HG03378 (cell line): ENCODE measurements at regions not wholly inside any gene's neighbourhood (a gene's known extent, or its start where the extent isn't known, plus 50 kb on each side); places are given as distances from the start of the nearest gene placed in this dataset.

Experiments
- ATAC-seq: cut with Tn5 transposase; IDR thresholded peaks from one replicate; pipeline ENCODE4 v1.9.1; 2021; ENCODE audit warnings: mild to moderate bottlenecking, moderate library complexity; ENCODE audit not compliant: unreplicated experiment

- ATAC-seq = no peak
These were observed 811.4 kb downstream of the NR2F2 start for GRCh38 chr15:97141871-97142270.

GRCh38 chr15:97143592-97144376, 813.3 kb downstream of the NR2F2 start:
- ATAC-seq = no peak

GRCh38 chr15:97144377-97144711, 813.8 kb downstream of the NR2F2 start:
- no peak for ATAC-seq

- no peak for ATAC-seq
These were observed 813.3 kb upstream of the ARRDC4 start for GRCh38 chr15:97146929-97147870.

DNA sequence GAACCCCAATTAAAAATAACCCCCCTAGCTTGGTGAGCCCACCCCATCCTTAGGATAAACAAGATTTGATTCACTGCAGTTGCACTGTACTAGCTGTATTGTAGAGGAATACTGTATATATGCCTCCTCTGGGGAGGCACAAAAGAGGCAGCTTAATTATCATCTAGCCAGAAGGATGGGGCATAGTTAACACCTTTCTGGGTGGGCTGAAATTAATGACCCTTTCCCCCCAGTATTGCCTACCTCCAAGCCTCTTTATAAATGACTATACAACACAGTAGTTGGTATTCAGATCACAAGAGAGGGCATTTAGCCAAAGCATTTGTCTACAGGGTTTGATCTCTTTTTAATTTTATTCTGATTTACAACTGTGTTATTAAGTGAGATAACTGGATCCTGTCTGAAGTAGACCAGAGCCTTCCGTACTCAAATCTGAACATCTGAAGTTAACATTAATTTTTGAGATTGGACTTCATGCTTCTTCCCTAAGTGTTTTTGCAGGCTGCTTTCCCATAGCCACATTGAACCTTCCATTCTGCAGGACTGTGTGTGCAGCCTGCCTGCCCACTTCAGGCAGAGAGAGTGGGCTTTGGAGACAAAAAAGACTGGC, 807.0 kb upstream of the ARRDC4 start:
- no peak for ATAC-seq

DNA sequence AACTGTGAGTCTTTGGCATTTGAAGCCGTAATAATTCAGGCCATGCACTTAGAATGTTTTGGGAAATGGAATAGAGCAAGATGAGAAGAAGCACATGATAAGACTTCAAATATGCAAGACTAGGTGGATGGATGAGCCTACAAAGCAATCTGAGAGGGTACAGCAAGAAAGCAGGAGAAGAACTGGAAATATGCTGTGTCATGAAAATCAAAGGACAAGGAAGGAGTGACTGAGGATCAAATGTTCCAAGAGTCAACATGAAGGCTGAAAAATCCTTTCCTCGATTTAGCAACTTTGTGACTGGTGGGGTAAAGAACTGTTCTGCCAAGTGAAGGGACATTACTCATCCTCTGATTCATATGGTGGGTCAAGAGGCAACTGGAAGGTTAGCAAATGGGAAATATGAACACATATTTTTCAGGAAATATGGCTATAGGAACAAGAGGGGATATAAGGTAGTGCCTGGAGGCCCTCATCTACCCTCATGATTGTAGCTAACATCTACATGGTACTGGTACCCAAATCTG, 803.7 kb upstream of the ARRDC4 start:
- no peak for ATAC-seq

DNA sequence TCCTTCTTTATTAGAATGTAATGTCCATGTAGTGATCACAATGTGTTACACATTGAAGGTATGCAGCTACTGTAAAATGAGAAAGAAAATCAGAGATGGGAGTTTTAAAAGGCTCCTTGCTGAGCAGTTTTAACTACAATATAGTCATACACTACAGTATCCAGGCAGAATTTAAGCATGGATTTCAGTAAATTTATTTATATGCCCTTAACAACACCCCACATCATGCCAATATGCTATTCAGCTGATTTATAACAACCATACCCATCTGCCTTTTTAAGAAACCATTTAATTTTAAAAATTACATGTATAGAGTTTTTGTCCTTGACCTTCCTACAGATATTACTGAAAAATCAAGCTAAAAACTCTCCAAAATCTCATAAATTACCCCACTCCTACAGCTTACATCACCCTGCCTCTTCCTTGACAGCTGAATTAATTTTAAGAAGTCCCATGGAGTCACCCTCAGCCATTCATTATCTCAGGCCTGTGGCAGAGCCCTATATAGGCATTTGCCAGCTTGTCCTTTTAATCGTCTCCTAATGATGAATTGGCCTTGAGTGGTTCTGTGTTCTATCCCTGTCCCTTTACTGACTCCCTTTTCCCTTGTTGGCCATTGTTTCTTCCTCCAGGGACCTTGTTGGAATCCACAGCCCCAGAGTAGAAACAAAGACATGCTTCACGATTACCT, 797.6 kb upstream of the ARRDC4 start:
- ATAC-seq = no peak

GRCh38 chr15:97165205-97165604, 795.3 kb upstream of the ARRDC4 start:
- no peak for ATAC-seq

DNA sequence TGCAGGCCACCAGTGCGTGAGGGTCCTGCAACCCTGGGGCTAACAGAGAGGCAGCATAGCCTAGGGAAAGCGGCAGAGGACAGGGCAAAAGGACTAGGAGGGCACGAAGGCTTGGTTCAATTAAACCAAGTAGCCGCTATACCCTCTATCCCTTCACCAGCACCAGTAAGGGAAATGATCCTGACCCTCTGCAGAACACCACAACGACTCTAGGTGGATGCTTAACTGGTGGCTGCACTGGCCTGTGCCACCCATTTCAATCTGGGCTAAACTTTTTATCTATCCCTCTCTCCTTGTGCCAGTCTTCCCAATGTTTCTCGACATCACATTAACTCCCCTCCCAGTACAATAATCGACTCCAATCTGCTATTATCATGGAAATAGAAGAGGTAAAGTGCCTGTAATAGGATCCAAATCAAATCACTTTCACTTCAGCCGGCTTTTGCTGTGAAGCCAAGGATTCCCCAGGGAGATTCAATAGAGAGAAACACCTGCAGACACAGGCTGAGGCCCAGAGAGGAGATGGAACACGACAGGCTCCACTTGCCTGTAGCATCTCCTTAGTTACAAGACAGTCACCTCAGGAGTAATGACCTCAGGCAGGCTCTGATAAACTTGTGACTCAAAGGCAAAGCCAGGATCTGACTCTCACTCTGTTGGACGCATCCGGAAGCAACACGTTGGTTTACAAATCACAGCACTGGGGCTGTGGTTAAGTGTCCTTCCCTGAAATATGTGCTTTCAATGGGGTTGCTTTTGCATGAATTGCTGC, 791.6 kb upstream of the ARRDC4 start:
- no peak for ATAC-seq

- ATAC-seq = no peak
These were observed 788.9 kb upstream of the ARRDC4 start for GRCh38 chr15:97171556-97171955.

DNA sequence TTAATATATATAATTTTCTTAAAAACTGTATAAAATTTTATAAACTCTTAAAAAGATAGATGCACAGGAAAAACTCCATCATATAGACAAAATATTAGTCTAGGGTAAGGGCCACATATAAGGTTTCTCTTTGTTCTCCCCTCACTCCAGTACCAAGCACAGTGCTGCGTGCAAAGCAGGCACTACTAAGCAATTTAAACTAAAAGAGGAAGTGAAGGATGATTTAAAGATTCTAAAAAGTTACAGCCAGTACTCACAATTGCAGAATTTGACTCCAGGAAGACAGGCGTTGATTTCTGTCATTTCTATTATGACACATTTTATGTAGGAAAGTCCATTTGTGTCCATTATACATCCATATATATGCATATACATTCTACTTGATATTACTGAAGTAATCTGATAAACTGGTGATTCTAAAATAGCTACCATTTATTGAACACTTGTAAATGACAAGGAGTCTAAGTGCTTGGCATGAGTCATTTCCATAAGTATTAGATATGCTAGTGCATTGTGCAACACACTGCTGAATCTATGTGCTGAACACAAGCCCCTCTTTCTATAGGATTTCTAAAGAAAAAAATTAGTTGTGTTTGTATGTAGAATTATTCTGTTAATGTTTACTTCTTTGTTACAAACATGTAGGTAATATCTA, 785.5 kb upstream of the ARRDC4 start:
- no peak for ATAC-seq

- ATAC-seq = no peak
These were observed 783.3 kb upstream of the ARRDC4 start for GRCh38 chr15:97177151-97177577.

GRCh38 chr15:97182581-97182980, 777.9 kb upstream of the ARRDC4 start:
- ATAC-seq = no peak

- ATAC-seq = no peak
These were observed 771.2 kb upstream of the ARRDC4 start for GRCh38 chr15:97189162-97189780.

DNA sequence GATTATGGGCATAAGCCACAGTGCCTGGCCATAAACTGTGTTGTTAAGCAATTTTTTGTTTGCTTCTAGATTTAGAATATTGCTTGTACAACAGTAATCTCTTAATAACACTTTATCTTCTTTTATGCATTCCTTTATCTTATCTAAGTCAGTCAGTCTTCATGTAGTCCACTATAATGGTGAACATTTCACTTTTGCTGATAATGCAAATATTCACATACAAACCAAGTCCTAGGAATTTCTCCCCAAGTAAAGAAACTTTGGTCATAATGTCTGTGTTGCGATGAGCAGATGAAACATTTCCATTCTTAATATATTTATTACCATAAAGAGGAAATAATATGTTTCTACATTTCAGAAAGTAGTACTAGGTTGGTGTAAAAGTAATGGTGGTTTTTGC, 765.8 kb upstream of the ARRDC4 start:
- ATAC-seq = no peak

GRCh38 chr15:97196048-97197014, 764.2 kb upstream of the ARRDC4 start:
- ATAC-seq = no peak

GRCh38 chr15:97199393-97200051, 761.0 kb upstream of the ARRDC4 start:
- no peak for ATAC-seq
